ENCODE measurements at regions not wholly inside any gene's neighbourhood (a gene's known extent, or its start where the extent isn't known, plus 50 kb on each side); places are given as distances from the start of the nearest gene placed in this dataset.

GRCh38 chr10:63707254-63707910 is 186.2 kb downstream of the REEP3 start:
- DNase-seq (ENCODE audit: extremely low read depth in 1 of 2, low read depth in 1 of 2), result no peak

DNA sequence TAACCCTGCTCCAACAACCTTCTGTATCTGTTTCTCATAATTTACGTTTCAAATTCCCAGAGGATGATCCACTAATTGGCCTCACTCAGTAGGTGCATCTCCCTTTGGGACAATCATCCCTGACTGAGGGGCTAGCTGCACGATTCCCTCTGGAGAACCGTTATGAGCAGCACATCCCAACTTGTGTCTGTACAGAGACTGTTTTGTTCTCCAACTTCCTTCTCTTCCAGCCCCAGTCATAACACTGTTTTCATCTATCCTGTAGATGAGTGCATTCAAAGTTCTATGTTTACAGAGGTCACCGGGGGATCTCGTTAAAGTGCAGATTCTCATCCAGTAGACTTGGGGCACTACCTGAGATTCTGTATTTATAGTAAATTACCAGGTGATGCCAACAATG is 187.2 kb downstream of the REEP3 start:
- DNase-seq (ENCODE audit: extremely low read depth in 1 of 2, low read depth in 1 of 2), result no peak

DNA sequence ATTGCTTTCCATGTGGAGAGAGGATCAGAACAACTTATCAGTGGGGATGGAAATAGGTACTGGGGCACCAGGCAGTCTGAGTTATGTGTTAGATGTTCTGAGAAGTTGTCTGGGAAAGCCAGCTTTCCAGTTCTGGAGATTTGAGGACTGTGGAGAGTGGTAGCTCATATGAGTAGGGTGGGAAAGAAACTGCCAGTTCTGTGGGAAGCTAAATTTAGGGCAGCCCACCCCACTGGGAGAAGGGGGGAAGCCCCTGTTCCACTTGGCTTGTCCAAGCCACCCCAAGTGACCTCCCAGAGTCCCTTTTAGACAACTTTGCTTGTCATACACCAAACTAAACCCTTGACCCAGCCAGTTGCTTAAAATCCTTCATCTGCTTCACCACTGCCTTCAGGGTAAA is 189.5 kb downstream of the REEP3 start:
- no peak for DNase-seq (ENCODE audit: extremely low read depth in 1 of 2, low read depth in 1 of 2)

DNA sequence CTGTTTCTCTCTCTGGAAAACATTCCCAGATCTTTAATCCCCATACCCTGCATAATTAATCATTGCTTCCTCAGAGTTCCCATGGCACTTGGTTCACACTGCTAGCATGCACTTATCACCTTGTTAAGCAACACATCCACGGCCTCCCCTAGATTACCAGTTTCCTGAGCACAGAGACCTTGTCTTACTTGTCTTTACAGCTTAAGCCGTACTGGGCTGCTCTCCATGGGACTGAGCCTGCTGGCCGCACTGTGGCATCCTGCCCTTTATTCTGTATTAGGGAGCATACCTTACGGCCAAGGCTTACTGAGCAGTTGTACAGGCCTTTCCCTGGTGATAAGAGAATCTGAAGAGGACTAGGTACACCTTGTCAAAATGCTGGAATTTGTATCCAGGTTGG is 190.2 kb downstream of the REEP3 start:
- no peak for DNase-seq (ENCODE audit: extremely low read depth in 1 of 2, low read depth in 1 of 2)

DNA sequence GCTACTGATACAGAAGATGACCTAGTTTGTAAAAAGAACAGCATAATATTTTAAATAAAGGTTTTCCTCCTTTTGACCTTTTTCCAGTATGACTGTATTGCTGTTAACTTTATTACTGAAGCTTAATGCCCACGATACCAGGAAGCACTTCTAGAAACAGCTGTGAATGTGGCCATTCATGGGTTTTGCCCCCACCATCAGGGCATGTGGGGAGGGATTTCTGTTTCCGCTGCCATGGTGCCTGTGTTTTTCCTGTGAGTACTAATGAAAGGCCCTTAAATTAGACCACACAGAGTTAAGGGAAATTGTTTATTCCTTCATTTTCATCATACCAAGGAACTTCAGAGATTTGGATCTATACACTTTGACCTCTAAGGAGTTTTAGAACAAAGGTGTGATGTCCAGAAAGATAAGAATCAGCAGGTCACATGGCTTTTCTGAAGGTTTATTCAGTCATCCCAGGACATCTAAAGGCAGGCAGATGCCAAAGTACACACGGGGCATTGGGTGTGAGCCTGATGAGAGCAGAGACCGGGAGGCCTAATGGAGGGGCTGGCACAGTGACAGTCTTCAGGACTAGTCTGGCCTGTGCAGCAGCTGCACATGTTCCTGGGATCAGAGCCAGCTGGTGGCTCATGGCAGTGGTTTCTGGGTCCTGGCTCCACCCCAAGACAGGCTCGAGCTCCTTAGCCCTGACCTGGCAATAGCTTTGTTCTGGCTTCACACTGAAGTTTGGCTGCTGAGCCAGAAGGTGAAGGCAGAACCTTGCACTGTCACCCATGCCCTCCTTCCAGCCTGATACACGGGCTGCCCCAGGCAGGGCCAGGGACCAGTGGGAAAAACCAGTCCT is 190.9 kb downstream of the REEP3 start:
- no peak for DNase-seq (ENCODE audit: extremely low read depth in 1 of 2, low read depth in 1 of 2)

GRCh38 chr10:63712717-63713115 is 191.5 kb downstream of the REEP3 start:
- DNase-seq (ENCODE audit: extremely low read depth in 1 of 2, low read depth in 1 of 2), result no peak

GRCh38 chr10:63713191-63714144 is 192.3 kb downstream of the REEP3 start:
- no peak for DNase-seq (ENCODE audit: extremely low read depth in 1 of 2, low read depth in 1 of 2)

DNA sequence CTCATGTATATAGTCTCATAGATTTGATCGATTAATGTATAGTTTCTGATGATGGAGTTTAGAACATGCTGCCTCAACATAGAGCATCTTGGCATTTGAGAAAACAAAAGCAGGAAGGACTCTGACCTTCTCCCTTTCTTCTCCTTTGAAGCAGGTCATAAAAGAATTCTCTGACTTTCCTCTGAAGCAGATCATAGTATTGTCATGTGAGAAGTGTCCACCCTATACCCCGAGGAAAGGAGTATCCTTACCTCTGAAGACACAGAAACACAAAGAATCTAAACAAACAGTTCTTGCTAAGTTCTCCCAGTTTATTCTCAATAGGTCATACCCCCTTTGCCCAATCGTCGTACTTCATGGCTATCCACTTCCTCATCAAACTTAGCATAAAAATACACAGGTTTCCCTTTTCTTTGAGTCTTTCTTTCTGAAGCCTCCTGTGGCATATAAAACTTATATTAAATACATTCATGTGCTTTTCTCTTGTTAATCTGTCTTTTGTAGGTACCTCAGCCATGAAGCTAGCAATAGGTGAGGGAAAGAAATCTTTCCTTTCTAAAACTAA is 194.9 kb downstream of the REEP3 start:
- no peak for DNase-seq (ENCODE audit: extremely low read depth in 1 of 2, low read depth in 1 of 2)

GRCh38 chr10:63717027-63717715 is 196.0 kb downstream of the REEP3 start:
- DNase-seq (ENCODE audit: extremely low read depth in 1 of 2, low read depth in 1 of 2), result no peak

DNA sequence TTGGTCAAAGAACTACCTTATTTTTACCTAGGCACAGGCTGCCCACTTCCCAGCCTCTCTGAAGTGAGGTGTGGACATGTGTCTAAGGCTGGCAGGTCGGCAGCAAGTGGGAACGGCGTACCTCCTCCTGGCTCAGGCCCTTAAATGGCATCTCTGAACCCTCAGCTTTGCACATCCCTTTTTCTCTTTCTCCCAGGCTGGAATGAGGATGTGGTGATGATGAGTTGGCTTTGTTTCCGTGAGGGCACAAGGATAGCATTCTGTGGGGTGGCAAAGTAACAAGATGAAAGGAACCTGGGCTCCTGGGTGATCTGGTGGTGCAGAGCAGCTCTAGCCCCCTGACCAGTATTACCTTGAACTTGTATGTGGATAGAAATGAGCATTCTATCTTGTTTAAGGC is 196.8 kb downstream of the REEP3 start:
- no peak for DNase-seq (ENCODE audit: extremely low read depth in 1 of 2, low read depth in 1 of 2)

- DNase-seq (ENCODE audit: extremely low read depth in 1 of 2, low read depth in 1 of 2), result no peak
These were observed 197.2 kb downstream of the REEP3 start for GRCh38 chr10:63718421-63718820.

GRCh38 chr10:63719226-63719856 is 198.1 kb downstream of the REEP3 start:
- DNase-seq (ENCODE audit: extremely low read depth in 1 of 2, low read depth in 1 of 2), result no peak

DNA sequence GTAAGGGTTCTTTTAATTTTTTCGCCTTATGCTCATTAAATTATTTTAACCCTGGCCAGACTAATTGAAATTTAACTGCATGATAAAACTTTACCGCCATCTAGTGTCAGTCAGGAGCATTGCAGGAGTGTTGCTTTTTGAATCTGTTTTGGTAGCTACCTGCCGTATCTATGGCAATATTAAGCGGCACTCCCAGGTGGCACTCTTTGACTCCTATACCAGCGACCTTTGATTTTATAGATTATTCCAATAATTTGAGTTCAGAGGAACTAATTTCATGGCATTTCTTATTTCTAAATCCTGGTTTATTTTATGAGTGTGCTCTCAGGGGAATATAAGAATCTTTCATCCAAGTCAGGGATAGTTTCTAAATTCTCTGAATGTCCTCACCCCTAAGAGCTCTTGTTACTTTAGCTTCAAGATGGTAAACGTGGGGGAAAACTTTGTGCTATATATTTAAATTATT is 198.9 kb downstream of the REEP3 start:
- peak in 1 of 2 donors; percentile 7 for DNase-seq (ENCODE audit: extremely low read depth in 1 of 2, low read depth in 1 of 2)

DNA sequence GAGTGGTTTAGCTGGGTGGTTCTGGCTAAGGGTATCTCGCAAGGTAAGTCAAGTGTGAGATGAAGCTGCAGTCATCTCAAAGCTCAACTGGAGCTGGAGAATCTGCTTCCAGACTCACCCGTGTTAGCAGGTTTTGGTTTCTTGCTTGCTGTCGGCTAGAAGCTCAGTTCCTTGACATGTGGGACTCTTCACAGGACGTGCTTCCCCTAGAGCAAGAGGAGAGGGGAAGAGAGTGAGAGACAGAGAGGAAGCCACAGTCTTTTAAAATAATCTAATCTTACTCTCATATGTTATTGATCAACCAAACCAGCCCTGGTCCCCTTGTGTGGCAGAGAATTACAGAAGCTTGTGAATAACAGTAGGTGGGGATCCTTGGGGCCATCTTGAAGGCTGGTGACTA is 199.5 kb downstream of the REEP3 start:
- no peak for DNase-seq (ENCODE audit: extremely low read depth in 1 of 2, low read depth in 1 of 2)

GRCh38 chr10:63722537-63722936 is 201.3 kb downstream of the REEP3 start:
- no peak for DNase-seq (ENCODE audit: extremely low read depth in 1 of 2, low read depth in 1 of 2)

DNA sequence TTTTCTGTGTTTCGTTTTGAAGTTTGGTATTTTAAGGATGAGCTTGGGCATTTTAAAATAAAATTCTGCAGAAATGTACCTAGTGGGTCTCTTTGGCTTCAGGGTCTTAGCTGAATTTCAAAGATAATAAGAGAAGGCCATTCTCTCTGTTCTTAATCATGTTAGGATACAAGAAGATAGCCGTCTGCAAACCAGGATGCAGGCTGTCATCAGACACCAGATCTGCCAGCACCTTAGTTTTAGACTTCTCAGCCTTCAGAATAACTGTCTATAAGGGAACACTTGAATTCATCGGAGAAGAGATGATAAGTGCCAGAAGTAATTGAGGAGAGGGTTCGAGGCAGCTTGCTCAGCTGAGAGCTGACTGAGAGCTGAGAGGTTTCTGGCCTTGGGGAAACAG is 202.1 kb downstream of the REEP3 start:
- DNase-seq (ENCODE audit: extremely low read depth in 1 of 2, low read depth in 1 of 2), result no peak

- no peak for DNase-seq (ENCODE audit: extremely low read depth in 1 of 2, low read depth in 1 of 2)
These were observed 202.5 kb downstream of the REEP3 start for GRCh38 chr10:63723741-63724140.

DNA sequence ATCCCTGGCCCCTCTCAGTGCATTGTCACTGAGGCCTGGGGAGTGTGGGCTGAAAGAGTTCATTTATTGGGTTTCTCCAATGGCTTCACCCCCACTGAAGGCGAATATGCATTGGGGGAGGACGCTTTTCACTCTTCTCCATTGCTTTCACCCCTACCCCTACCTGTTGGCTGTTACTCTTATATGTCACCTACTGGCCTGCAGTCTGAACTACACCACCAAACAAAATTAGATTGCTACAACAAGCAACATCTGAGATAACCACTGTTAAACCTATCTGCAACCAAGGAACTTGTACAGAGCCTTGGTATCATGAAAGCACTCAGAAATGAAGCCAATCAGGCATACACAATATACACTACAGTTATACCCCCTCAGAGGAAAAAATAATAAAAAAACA is 203.7 kb downstream of the REEP3 start:
- DNase-seq (ENCODE audit: extremely low read depth in 1 of 2, low read depth in 1 of 2), result no peak

GRCh38 chr10:63726867-63727266 is 205.7 kb downstream of the REEP3 start:
- DNase-seq (ENCODE audit: extremely low read depth in 1 of 2, low read depth in 1 of 2), result no peak

- no peak for DNase-seq (ENCODE audit: extremely low read depth in 1 of 2, low read depth in 1 of 2)
These were observed 206.4 kb downstream of the REEP3 start for GRCh38 chr10:63727636-63728035.

Measured in activated CD8-positive, alpha-beta memory T cell treated with anti-CD3 and anti-CD28 coated beads for 1 hour (primary cell).